Mesenchymal stem cell (in vitro differentiated cells and primary cell): ENCODE measurements at regions not wholly inside any gene's neighbourhood (a gene's known extent, or its start where the extent isn't known, plus 50 kb on each side); places are given as distances from the start of the nearest gene placed in this dataset.

Experiments
- DNase-seq: peaks from one replicate; pipeline ENCODE4 v3.0.0-alpha.2; 2013
- H2AFZ ChIP-seq: one replicate; pipeline ENCODE4 v1.6.1; 2013; ENCODE audit warnings: low read depth, mild to moderate bottlenecking, control low read depth, inconsistent platforms, low read length, moderate library complexity
- H2AK5ac ChIP-seq: 2 replicates; pipeline ENCODE4 v1.6.1; 2013; ENCODE audit warnings: low read length, moderate library complexity, mild to moderate bottlenecking, inconsistent platforms; ENCODE audit not compliant: severe bottlenecking
- H2BK120ac ChIP-seq: one replicate; pipeline ENCODE4 v1.6.1; 2013; ENCODE audit warnings: low read depth, mild to moderate bottlenecking, inconsistent platforms, low read length, moderate library complexity
- H2BK12ac ChIP-seq, 2 experiments: one replicate each; pipeline ENCODE4 v1.6.1; 2013; ENCODE audit warnings: inconsistent platforms in 2 of 2, low read length in 2 of 2, mild to moderate bottlenecking in 2 of 2, moderate library complexity in 2 of 2, control low read depth in 1 of 2
- H2BK15ac ChIP-seq: one replicate; pipeline ENCODE4 v1.6.1; 2013; ENCODE audit warnings: mild to moderate bottlenecking, low read depth, inconsistent platforms; ENCODE audit not compliant: poor library complexity, severe bottlenecking
- H2BK5ac ChIP-seq: 2 replicates; pipeline ENCODE4 v1.6.1; 2013; ENCODE audit warnings: low read depth, mild to moderate bottlenecking, low read length, control low read depth, inconsistent platforms; ENCODE audit not compliant: poor library complexity, severe bottlenecking
- H3K14ac ChIP-seq, 2 experiments: one replicate each; pipeline ENCODE4 v1.6.1; 2013; ENCODE audit warnings: inconsistent platforms in 2 of 2, low read length in 2 of 2, control low read depth in 1 of 2, mild to moderate bottlenecking in 1 of 2, moderate library complexity in 1 of 2
- H3K18ac ChIP-seq, 2 experiments: one replicate each; pipeline ENCODE4 v1.6.1; 2013; ENCODE audit warnings: inconsistent platforms in 2 of 2, low read length in 2 of 2, control low read depth in 1 of 2, low read depth in 1 of 2, mild to moderate bottlenecking in 1 of 2
- H3K23ac ChIP-seq, 2 experiments: one replicate each; pipeline ENCODE4 v1.6.1; 2013; ENCODE audit warnings: inconsistent platforms in 2 of 2, low read length in 2 of 2, mild to moderate bottlenecking in 2 of 2, moderate library complexity in 2 of 2, control low read depth in 1 of 2
- H3K27ac ChIP-seq: 2 replicates; pipeline ENCODE4 v1.5.1; 2013; ENCODE audit warnings: mild to moderate bottlenecking, moderate library complexity, low read length, control low read depth, inconsistent platforms; ENCODE audit not compliant: poor library complexity, severe bottlenecking
- H3K27me3 ChIP-seq, 2 experiments: 2 replicates each; pipeline versions ENCODE4 v1.6.1 to v1.7.0; 2013; ENCODE audit warnings: low read length in 2 of 2, mild to moderate bottlenecking in 2 of 2, moderate library complexity in 2 of 2, control low read depth in 1 of 2, inconsistent platforms in 1 of 2; ENCODE audit not compliant: control insufficient read depth in 1 of 2, insufficient read depth in 1 of 2
- H3K36me3 ChIP-seq, 2 experiments: 2 replicates each; pipeline versions ENCODE4 v1.6.1 to v1.7.0; 2013; ENCODE audit warnings: low read length in 2 of 2, control low read depth in 1 of 2, inconsistent platforms in 1 of 2, low read depth in 1 of 2, mild to moderate bottlenecking in 1 of 2; ENCODE audit not compliant: insufficient read depth in 2 of 2, control insufficient read depth in 1 of 2
- H3K4ac ChIP-seq, 2 experiments: one replicate each; pipeline ENCODE4 v1.6.1; 2013; ENCODE audit warnings: inconsistent platforms in 2 of 2, low read length in 2 of 2, mild to moderate bottlenecking in 2 of 2, moderate library complexity in 2 of 2, control low read depth in 1 of 2, low read depth in 1 of 2
- H3K4me1 ChIP-seq: 2 replicates; pipeline ENCODE4 v1.6.1; 2013; ENCODE audit warnings: low read depth, low read length, control low read depth; ENCODE audit not compliant: control insufficient read depth, insufficient read depth
- H3K4me2 ChIP-seq: 2 replicates; pipeline ENCODE4 v1.6.1; 2013; ENCODE audit warnings: low read length, mild to moderate bottlenecking, inconsistent platforms; ENCODE audit not compliant: poor library complexity, severe bottlenecking
- H3K4me3 ChIP-seq, 2 experiments: 2 replicates each; pipeline versions ENCODE4 v1.5.1 to v1.7.0; 2013; ENCODE audit warnings: low read length in 2 of 2, mild to moderate bottlenecking in 2 of 2, control low read depth in 1 of 2, low read depth in 1 of 2; ENCODE audit not compliant: insufficient read depth in 1 of 2
- H3K79me1 ChIP-seq: replicated peaks from 2 replicates; pipeline ENCODE4 v1.6.1; 2013; ENCODE audit warnings: mild to moderate bottlenecking, control low read depth, low read length, inconsistent platforms; ENCODE audit not compliant: poor library complexity, severe bottlenecking
- H3K9ac ChIP-seq: 2 replicates; pipeline ENCODE4 v1.7.0; 2013; ENCODE audit warnings: mild to moderate bottlenecking, low read length, moderate library complexity
- H3K9me3 ChIP-seq: 2 replicates; pipeline ENCODE4 v1.7.0; 2013; ENCODE audit warnings: mild to moderate bottlenecking, low read length; ENCODE audit not compliant: control insufficient read depth
- H4K8ac ChIP-seq: one replicate; pipeline ENCODE4 v1.6.1; 2013; ENCODE audit warnings: inconsistent platforms, mild to moderate bottlenecking, low read length, moderate library complexity
- H4K91ac ChIP-seq: one replicate; pipeline ENCODE4 v1.6.1; 2013; ENCODE audit warnings: mild to moderate bottlenecking, low read length, inconsistent platforms
- WGBS: methylation state at CpG from one replicate; pipeline ENCODE4 v1.1.7; 2013; ENCODE audit warnings: mixed read lengths; 5-methylcytosine and 5-hydroxymethylcytosine counted together

- Histone ChIP-seq H3K4me1 (peaks cover 9% of the 10 kb centered on the region), H3K4me2 (no peak overlapping the region), H2AFZ (no peak overlapping the region), H3K9ac (no peak overlapping the region), H3K4me3 (no peak overlapping the region), H3K23ac (no peak overlapping the region), H3K36me3 (no peaks in the 10 kb centered on the region), H3K4ac (no peak overlapping the region), H2BK5ac (no peak overlapping the region), H3K14ac (peak overlapping the region in 1 of 2 experiments; percentile 51), H3K79me1 (no peaks in the 10 kb centered on the region), H4K91ac (no peak overlapping the region), H2BK12ac (no peak overlapping the region), H2BK120ac (no peak overlapping the region), H3K18ac (no peak overlapping the region), H4K8ac (no peak overlapping the region), H2AK5ac (no peak overlapping the region), H3K27ac (no peak overlapping the region), H3K9me3 (peaks cover 20% of the 10 kb centered on the region), H2BK15ac (no peak overlapping the region), H3K27me3 (no peaks in the 10 kb centered on the region)
- DNase-seq = no peak
- WGBS = 93% methylated on average over 8 of the region's 8 CpGs
These were observed 98.9 kb downstream of the ACKR3 start for GRCh38 chr2:236668531-236668969.

GRCh38 chr2:236670235-236670620 is 100.6 kb downstream of the ACKR3 start:
- H3K4me2 ChIP-seq = no peak overlapping the region
- H2BK15ac ChIP-seq = no peak overlapping the region
- H2BK5ac ChIP-seq = no peak overlapping the region
- DNase-seq = no peak
- H3K4ac ChIP-seq = no peak overlapping the region
- no peak overlapping the region for H2AK5ac ChIP-seq
- H3K4me1 ChIP-seq = peaks cover 11% of the 10 kb centered on the region
- no peak overlapping the region for H3K18ac ChIP-seq
- H2BK12ac ChIP-seq = no peak overlapping the region
- H3K9me3 ChIP-seq = peaks cover 29% of the 10 kb centered on the region
- WGBS = 95% methylated on average over 6 of the region's 6 CpGs
- H3K36me3 ChIP-seq = no peaks in the 10 kb centered on the region
- no peak overlapping the region for H3K4me3 ChIP-seq
- H3K79me1 ChIP-seq = no peaks in the 10 kb centered on the region
- no peak overlapping the region for H3K14ac ChIP-seq
- H3K23ac ChIP-seq = no peak overlapping the region
- no peak overlapping the region for H4K8ac ChIP-seq
- no peaks in the 10 kb centered on the region for H3K27me3 ChIP-seq
- H2BK120ac ChIP-seq = no peak overlapping the region
- no peak overlapping the region for H3K27ac ChIP-seq
- H3K9ac ChIP-seq = no peak overlapping the region
- no peak overlapping the region for H2AFZ ChIP-seq
- no peak overlapping the region for H4K91ac ChIP-seq

GRCh38 chr2:236671896-236672562 is 102.4 kb downstream of the ACKR3 start:
- H3K9me3 ChIP-seq = peaks cover 21% of the 10 kb centered on the region
- no peak overlapping the region for H2AK5ac ChIP-seq
- no peak overlapping the region for H4K8ac ChIP-seq
- no peaks in the 10 kb centered on the region for H3K36me3 ChIP-seq
- H2AFZ ChIP-seq = no peak overlapping the region
- H3K4me3 ChIP-seq = no peak overlapping the region
- H2BK15ac ChIP-seq = no peak overlapping the region
- H2BK12ac ChIP-seq = no peak overlapping the region
- no peak overlapping the region for H3K9ac ChIP-seq
- H2BK5ac ChIP-seq = no peak overlapping the region
- no peak overlapping the region for H3K14ac ChIP-seq
- H2BK120ac ChIP-seq = no peak overlapping the region
- H4K91ac ChIP-seq = no peak overlapping the region
- no peak overlapping the region for H3K4ac ChIP-seq
- 85% methylated on average over 11 of the region's 11 CpGs for WGBS
- H3K4me1 ChIP-seq = peaks cover 11% of the 10 kb centered on the region
- H3K79me1 ChIP-seq = no peaks in the 10 kb centered on the region
- no peak overlapping the region for H3K23ac ChIP-seq
- H3K27me3 ChIP-seq = peaks cover 2% of the 10 kb centered on the region in 2 experiments
- no peak overlapping the region for H3K27ac ChIP-seq
- H3K18ac ChIP-seq = no peak overlapping the region
- no peak overlapping the region for H3K4me2 ChIP-seq
- no peak for DNase-seq

GRCh38 chr2:236672606-236673005 is 103.0 kb downstream of the ACKR3 start:
- Histone ChIP-seq H2BK120ac (no peak overlapping the region), H3K27ac (no peak overlapping the region), H3K4ac (no peak overlapping the region), H2AFZ (no peak overlapping the region), H4K8ac (no peak overlapping the region), H3K9me3 (peaks cover 21% of the 10 kb centered on the region), H2AK5ac (no peak overlapping the region), H3K9ac (no peak overlapping the region), H3K4me3 (no peak overlapping the region), H3K79me1 (no peaks in the 10 kb centered on the region), H4K91ac (no peak overlapping the region), H2BK15ac (no peak overlapping the region), H3K14ac (no peak overlapping the region), H3K4me1 (peaks cover 11% of the 10 kb centered on the region), H3K27me3 (peaks cover 5 to 8% of the 10 kb centered on the region in 2 experiments), H2BK12ac (no peak overlapping the region), H3K18ac (no peak overlapping the region), H2BK5ac (no peak overlapping the region), H3K36me3 (no peaks in the 10 kb centered on the region), H3K4me2 (no peak overlapping the region), H3K23ac (no peak overlapping the region)
- DNase-seq = no peak
- WGBS = 90% methylated on average over 5 of the region's 5 CpGs
